ENCODE measurements at regions not wholly inside any gene's neighbourhood (a gene's known extent, or its start where the extent isn't known, plus 50 kb on each side); places are given as distances from the start of the nearest gene placed in this dataset.

DNA sequence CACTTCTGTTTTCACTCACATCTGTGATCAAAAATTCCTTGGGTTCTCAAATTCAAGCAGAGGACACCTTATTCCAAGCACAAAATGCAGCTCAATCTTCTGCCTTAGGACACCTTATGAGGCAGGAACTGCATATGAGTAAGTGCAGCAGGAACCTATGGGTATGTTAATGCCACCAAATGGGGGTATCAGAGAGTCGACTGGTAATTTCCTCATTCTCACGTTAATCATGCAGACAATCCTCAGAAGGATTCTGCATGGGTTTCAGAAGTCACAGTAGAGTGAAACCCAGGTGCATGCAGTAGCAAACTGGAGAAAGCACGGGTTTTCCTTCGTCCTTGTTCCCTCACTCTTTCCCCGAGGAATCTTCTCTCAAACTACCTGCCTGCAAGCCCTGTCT is 452.8 kb downstream of the CBLN2 start:
- H3K27ac ChIP-seq (ENCODE audit: low read depth, low read length, poor library complexity, severe bottlenecking), result no peak overlapping the region
- intact Hi-C loops (cut with micrococcal nuclease; ENCODE audit: unreplicated experiment), result loop anchor here (10.0 kb wide), 2 partner anchors 453 to 1157 kb away; partner anchors contain the start of gene CBLN2
- no peaks in the 10 kb centered on the region for H3K27me3 ChIP-seq (replicated peaks; ENCODE audit: insufficient read depth, low read depth, low read length, poor library complexity)
- no peak for TF ChIP-seq EZH2 (IDR thresholded peaks at IDR 0.05; ENCODE audit: borderline replicate concordance, low read depth, low read length, poor library complexity, severe bottlenecking)
- TF ChIP-seq, protein P1, sequence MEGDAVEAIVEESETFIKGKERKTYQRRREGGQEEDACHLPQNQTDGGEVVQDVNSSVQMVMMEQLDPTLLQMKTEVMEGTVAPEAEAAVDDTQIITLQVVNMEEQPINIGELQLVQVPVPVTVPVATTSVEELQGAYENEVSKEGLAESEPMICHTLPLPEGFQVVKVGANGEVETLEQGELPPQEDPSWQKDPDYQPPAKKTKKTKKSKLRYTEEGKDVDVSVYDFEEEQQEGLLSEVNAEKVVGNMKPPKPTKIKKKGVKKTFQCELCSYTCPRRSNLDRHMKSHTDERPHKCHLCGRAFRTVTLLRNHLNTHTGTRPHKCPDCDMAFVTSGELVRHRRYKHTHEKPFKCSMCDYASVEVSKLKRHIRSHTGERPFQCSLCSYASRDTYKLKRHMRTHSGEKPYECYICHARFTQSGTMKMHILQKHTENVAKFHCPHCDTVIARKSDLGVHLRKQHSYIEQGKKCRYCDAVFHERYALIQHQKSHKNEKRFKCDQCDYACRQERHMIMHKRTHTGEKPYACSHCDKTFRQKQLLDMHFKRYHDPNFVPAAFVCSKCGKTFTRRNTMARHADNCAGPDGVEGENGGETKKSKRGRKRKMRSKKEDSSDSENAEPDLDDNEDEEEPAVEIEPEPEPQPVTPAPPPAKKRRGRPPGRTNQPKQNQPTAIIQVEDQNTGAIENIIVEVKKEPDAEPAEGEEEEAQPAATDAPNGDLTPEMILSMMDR (conservative IDR thresholded peaks at IDR 0.05; ENCODE audit: low read depth, low read length), result no peak
- no peaks in the 10 kb centered on the region for H3K36me3 ChIP-seq (ENCODE audit: insufficient read depth, low read length, poor library complexity, severe bottlenecking)
- BruUV-seq (replicated peaks), result no TSS peak
- ChIA-PET POLR2A (ENCODE audit: low non-redundant PET) (no interaction called here), CTCF (no interaction called here)
- no peak overlapping the region for H3K4me3 ChIP-seq (ENCODE audit: low read depth, low read length, poor library complexity, severe bottlenecking)
- DNase-seq (ENCODE audit: low spot score), result no peak
- no peaks in the 10 kb centered on the region for H3K9me3 ChIP-seq (ENCODE audit: low read depth, low read length, poor library complexity, severe bottlenecking)
- no peaks in the 10 kb centered on the region for H3K4me1 ChIP-seq (ENCODE audit: insufficient read depth, low read length, poor library complexity, severe bottlenecking)

DNA sequence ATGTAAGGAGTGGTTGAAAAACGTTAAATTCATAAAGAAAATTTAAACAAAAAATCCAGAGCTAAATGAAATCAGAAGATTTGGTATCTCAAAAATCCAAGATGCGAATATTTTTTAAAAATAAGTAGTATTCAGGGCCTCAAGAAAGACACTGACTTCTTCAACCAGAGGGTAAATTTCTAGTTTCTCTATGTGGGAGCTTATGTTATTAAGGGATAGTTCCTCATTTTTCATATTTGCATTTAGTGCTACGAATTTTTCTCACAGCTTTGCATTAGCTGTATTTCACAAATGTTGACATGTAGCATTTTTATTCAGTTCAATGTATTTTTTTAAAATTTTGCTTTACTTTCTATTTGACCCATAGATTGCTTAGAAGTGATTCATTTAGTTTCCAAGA is 454.7 kb downstream of the CBLN2 start:
- no TSS peak for BruUV-seq (replicated peaks)
- Histone ChIP-seq H3K36me3 (ENCODE audit: insufficient read depth, low read length, poor library complexity, severe bottlenecking) (no peaks in the 10 kb centered on the region), H3K27me3 (replicated peaks; ENCODE audit: insufficient read depth, low read depth, low read length, poor library complexity) (no peaks in the 10 kb centered on the region), H3K9me3 (ENCODE audit: low read depth, low read length, poor library complexity, severe bottlenecking) (no peaks in the 10 kb centered on the region), H3K4me3 (ENCODE audit: low read depth, low read length, poor library complexity, severe bottlenecking) (no peak overlapping the region), H3K4me1 (ENCODE audit: insufficient read depth, low read length, poor library complexity, severe bottlenecking) (no peaks in the 10 kb centered on the region), H3K27ac (ENCODE audit: low read depth, low read length, poor library complexity, severe bottlenecking) (no peak overlapping the region)
- TF ChIP-seq, protein P1 (conservative IDR thresholded peaks at IDR 0.05; ENCODE audit: low read depth, low read length), result no peak
- no peak for TF ChIP-seq EZH2 (IDR thresholded peaks at IDR 0.05; ENCODE audit: borderline replicate concordance, low read depth, low read length, poor library complexity, severe bottlenecking)
- no peak for DNase-seq (ENCODE audit: low spot score)
- CTCF ChIA-PET, result no interaction called here
- POLR2A ChIA-PET (ENCODE audit: low non-redundant PET), result no interaction called here
- intact Hi-C loops (cut with micrococcal nuclease; ENCODE audit: unreplicated experiment), result loop anchor here (5.0 to 10.0 kb wide), 3 partner anchors 695 to 1597 kb away; no protein-coding TSS in a partner anchor

DNA sequence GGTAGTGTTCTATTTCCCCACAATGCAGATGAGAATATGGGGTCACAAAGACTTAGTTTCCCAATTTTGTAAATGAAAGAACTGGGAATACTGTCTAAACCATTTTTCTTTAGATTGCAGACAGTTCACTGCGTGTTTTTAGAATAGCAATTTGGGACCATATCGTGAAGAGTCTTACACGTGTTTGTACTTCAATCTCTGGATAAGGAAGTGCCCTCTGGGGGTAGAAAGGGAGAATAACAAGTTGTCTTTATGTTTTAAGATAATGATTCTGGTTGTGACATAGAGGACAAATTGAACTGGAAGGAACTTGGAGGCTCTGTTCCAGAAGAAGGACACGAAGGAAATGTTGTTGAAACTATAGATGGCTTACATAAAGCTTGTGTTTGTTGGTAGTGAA is 457.7 kb downstream of the CBLN2 start:
- peak; percentile 62 for DNase-seq (ENCODE audit: low spot score)
- no TSS peak for BruUV-seq (replicated peaks)
- ChIA-PET POLR2A (ENCODE audit: low non-redundant PET) (no interaction called here), CTCF (no interaction called here)
- Histone ChIP-seq H3K36me3 (ENCODE audit: insufficient read depth, low read length, poor library complexity, severe bottlenecking) (no peaks in the 10 kb centered on the region), H3K4me1 (ENCODE audit: insufficient read depth, low read length, poor library complexity, severe bottlenecking) (no peaks in the 10 kb centered on the region), H3K9me3 (ENCODE audit: low read depth, low read length, poor library complexity, severe bottlenecking) (peaks cover 2% of the 10 kb centered on the region), H3K4me3 (ENCODE audit: low read depth, low read length, poor library complexity, severe bottlenecking) (no peak overlapping the region), H3K27me3 (replicated peaks; ENCODE audit: insufficient read depth, low read depth, low read length, poor library complexity) (no peaks in the 10 kb centered on the region), H3K27ac (ENCODE audit: low read depth, low read length, poor library complexity, severe bottlenecking) (no peak overlapping the region)
- TF ChIP-seq EZH2 (IDR thresholded peaks at IDR 0.05; ENCODE audit: borderline replicate concordance, low read depth, low read length, poor library complexity, severe bottlenecking), result no peak
- TF ChIP-seq, protein P1 (conservative IDR thresholded peaks at IDR 0.05; ENCODE audit: low read depth, low read length), result peak; percentile 63
- intact Hi-C loops (cut with micrococcal nuclease; ENCODE audit: unreplicated experiment), result loop anchor here (5.0 to 10.0 kb wide), 3 partner anchors 692 to 1594 kb away; no protein-coding TSS in a partner anchor

All from A673 (cell line).